HG03108 (cell line): ENCODE measurements at regions not wholly inside any gene's neighbourhood (a gene's known extent, or its start where the extent isn't known, plus 50 kb on each side); places are given as distances from the start of the nearest gene placed in this dataset.
"Not testable (repeated sequence)": the region's sequence is repeated elsewhere in the genome, so short reads cannot be mapped to it uniquely, and the experiment has no call there.

ENCODE experiments used
- ATAC-seq: cut with Tn5 transposase; IDR thresholded peaks from one replicate; pipeline ENCODE4 v1.9.1; 2021; ENCODE audit warnings: moderate library complexity; ENCODE audit not compliant: unreplicated experiment

DNA sequence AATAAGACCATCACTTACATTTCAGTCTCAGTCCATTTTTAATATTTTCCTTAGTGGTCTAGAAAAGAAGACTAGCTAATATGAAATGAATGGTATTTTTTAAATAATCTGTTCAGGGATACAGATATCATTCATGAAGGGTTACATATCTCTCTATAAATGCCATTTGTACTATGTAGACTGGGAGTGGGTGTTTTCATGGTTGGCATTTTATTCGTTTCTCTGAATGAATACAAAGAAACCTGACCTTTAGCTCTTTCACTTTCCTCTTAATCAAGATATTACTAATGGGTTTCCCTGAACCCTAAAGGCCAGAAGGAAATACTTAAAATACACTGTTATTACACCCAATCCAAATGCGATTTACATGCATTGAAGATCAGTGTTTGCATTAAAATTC is 788.9 kb downstream of the TBC1D32 start:
- no peak for ATAC-seq

DNA sequence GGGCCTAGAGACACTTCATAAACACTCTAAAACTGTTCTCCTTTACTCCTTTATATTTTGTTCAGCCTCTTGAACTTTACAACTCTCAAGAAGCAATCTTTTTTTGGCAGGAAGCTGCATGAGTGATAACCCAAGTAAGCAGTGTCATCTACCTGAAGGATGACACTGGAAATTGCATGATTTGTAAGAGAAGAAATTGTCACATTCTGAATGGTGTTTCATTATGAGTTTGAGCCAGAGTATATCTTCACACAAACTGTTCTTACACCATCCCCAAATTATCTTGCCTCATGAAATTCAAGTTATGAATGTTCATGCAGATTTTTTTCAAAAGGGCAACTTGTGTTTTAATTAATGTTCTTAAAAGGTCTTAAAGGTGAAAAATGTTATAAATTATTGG is 799.3 kb downstream of the TBC1D32 start:
- ATAC-seq: no peak

DNA sequence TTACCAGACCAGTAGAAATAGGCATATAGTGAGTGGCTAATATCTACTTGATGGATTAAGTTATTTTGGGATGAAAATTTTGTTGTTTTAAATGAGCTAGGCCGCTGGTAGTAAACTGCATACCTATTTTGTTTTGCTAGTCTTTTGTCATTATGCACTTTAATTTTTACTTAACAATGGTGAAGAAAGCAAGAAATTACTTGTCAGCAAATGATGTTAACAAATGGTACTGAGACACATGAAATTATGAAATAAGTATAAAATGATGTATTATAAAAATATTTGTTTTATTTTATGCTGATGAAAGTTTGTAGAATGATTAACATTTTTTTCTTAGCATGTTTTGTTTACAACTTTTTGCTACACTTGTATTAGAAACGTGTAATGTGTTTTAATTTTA is 807.7 kb downstream of the TBC1D32 start:
- ATAC-seq: no peak

DNA sequence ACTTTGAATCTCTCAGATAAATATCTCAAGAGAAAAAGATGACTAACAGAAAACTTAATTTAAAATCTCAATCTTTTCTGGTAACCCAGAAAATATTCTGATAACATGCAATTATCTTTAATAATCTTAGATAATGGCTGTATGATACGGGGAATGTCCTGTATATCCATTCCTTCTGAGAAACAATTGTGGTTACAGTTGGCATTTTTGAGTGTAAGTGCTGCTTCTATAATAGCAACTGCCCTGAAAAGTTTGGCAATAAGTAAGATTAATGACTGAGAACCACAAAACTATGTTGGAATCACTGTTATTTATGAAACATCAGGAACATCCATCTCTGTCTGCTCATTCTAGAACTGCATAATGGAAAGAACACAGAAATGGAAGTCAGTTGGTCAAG is 819.7 kb downstream of the TBC1D32 start:
- no peak for ATAC-seq

DNA sequence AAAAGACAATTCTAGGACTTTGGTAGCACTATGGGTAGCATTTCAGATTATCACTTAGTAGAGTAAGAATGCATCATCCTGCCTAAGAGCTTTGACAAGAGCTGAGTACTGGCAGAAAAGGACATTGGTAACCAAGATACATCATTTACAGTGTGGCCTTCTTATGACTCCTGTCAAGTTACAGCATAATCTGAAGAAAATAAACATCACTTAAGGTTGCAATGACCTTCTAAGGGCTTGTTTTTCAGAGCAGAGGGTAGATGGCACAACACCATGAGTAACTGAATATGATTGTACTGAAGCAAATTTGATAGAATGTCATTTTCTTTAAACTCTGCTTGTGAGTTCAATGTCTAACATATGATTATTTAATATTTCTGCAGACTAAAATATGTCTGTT is 822.6 kb downstream of the TBC1D32 start:
- no peak for ATAC-seq

DNA sequence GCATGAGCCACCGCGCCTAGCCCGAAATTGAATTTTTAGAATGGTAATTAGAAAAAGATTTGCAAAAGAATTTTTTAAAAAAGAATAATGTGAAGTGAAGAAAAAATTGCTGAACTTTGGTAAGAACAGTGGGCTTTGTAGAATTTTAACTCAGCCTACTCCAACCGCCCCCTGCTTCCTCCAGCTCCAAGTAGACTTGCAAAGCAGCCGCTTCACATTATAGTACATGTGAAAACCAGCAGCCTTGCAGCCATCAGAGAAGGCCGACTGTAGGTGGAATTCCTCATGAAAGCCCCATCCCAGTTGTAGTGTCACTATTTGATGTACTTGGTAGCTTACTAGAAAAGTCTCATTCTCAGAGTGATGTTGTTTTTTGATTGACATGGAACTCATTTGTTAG is 835.6 kb downstream of the TBC1D32 start:
- ATAC-seq: no peak

DNA sequence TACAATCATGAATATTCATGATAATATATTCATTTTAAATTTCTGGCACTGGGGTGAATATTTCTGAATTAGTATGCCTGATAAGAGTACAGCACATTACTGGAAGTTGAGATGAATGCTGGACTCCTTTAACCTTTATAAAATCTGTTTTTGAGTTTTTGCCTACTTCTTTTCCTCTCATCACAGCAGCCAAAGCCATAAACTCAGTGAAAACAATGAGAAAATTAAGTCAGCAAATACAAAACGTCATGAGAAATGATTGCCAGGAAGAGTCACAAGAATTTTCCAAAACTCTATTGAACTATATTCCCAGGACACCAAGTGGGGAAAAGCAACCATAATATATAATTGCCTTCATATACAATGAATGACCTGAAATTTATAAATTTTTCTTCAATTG is 837.6 kb downstream of the TBC1D32 start:
- no peak for ATAC-seq

DNA sequence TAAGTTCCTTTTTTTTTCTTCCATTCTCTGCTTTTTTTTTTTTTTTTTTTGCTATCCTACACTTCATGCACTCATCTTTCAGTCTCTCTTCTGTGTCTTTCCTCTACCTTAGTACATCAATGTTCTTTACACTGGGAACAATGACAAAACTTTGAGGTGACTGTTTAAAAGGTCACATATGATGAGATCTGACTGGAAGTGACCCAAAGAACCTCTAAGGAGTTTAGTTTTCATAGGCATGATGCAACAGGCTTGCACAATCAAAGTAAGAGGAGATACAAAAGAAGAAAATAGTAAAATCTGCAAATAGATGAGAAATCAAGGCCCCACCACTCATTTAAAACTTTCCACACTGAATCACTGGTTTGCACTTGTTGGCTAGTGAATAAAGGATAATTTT is 840.8 kb downstream of the TBC1D32 start:
- no peak for ATAC-seq

DNA sequence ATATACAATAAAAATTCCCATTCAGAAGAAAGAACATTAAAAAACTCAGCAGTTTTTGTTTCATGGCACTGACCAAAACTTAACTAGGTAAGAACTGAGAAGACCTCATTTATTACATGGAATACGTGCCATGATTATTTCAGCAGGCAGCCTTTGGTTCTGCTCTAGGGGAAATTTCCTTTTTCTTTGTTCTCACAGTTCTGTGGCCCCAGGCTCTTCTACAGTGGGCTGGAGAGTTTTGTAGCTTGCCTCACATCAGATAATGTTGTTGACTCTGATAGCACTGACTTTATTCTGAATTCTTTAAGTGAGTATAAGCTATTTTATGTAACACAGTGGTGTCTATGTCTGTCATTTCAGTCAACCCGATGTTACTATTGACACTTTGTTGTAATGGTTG is 844.3 kb downstream of the TBC1D32 start:
- ATAC-seq: no peak

DNA sequence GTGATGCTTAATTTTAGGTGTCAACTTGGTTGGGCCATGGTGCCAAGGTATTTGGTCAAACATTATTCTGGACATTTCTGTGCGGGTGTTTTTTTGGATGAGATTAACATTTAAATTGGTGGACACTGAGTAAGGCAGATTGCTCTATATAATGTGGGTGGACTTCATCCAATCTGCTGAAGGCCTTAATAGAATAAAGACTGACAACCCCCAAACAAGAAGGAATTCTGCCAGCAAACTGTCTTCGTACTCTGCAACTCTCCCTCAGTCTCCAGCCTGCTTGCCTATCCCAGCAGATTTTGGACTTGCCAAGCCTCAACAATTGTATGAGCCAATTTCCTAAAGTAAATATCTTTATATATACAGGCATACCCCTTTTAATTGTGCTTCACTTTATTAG is 850.1 kb downstream of the TBC1D32 start:
- no peak for ATAC-seq

DNA sequence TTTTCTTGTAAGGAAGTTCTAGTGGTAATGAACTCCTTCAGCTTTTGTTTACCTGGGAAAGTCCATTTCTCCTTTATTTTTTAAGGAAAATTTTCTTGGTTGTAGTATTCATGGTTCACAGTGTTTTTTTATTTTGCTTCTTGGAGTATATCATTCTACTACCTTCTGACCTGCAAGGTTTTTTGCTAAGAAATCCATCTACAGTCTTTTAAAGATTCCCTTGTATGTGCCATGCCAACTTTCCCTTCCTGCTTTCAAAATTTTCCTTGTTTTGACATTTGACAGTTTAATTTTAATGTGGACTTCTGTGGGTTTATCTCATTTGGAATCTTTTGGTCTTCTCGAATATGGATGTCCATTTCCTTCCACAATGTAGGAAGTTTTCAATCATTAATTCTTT is 855.6 kb downstream of the TBC1D32 start:
- no peak for ATAC-seq

DNA sequence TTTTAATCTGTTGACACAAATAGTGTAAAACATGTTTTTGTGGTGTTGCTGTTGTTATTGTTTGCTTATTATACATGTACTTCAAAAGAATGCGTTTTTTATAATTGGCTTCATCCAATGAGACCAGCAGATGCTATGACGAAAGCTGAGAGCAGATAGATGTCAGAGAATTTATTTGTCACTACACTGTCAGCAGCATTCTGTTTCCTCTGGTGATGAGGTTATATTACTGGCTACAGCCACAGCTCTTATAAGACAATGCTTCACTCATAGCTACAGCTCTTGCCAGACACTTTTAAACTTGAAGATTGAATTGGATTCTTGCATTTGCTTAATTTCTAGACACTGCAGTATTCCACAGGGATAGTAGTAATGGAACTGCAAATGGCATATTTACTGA is 860.5 kb downstream of the TBC1D32 start:
- ATAC-seq: no peak

DNA sequence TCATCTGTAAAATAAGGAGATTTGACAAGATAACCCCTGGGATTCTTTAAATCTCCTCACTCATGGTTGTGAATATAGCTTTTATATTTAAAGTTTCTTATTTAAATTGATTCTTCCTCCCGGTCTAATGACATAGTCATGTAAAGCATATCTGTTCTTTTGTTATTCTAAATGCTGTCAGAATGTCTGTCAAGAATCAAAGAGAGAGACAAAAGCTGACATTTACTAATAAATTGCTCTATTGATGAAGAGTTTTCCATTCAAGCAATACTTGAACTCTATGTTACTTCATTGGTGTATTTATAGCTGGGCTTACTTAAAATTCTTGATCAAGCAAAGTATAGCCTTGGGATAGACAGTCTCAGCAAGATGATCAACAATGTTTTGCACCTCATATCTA is 865.8 kb downstream of the TBC1D32 start:
- ATAC-seq: no peak

DNA sequence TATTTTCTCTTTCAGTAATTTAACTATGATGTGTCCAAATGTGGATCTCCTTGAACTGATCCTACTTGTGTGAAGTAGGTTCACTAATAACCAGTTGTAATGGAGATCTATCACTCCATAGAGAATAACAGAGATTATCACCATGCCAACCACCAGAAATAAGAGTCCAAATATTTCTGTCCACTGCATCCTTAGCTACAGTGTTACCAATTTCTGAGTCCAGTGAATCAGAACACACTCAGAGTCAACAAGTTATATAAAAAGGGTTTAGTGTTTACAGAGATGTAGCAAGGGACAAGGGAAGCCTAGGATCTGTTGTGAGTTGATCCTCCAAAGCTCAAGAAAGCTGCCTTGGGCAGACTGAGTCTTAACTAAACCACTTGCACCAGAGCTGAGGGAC is 882.8 kb downstream of the TBC1D32 start:
- no peak for ATAC-seq

DNA sequence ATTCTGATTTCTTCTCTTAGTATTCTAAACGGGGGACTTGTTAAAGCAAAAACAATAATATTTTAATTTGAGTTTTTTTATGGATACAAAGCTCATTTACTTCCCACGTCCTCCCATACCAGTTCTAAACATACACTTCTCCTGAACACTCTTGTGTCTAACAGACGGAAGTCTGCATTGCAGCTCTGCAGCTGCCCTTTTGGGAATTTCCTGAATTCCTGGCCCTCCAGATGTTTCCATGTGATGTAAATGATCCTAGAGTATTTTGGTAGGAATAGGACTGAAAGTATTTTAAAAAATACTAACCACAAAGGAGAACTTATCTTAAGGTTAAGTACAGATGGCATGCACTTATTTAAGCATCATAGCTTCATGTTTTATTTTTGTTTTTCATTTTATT is 886.7 kb downstream of the TBC1D32 start:
- no peak for ATAC-seq

DNA sequence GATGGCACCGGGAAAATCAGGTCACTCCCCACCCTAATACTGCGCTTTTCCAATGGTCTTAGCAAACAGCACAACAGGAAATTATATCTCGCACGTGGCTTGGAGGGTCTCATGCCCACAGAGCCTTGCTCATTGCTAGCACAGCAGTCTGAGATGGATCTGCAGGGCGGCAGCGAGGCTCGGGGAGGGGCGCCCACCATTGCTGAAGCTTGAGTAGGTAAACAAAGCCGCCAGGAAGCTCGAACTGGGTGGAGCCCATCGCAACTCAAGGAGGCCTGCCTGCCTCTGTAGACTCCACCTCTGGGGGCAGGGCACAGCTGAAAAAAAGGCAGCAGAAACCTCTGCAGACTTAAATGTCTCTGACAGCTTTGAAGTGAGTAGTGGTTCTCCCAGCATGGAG is 901.4 kb downstream of the TBC1D32 start:
- ATAC-seq: not testable (repeated sequence)

DNA sequence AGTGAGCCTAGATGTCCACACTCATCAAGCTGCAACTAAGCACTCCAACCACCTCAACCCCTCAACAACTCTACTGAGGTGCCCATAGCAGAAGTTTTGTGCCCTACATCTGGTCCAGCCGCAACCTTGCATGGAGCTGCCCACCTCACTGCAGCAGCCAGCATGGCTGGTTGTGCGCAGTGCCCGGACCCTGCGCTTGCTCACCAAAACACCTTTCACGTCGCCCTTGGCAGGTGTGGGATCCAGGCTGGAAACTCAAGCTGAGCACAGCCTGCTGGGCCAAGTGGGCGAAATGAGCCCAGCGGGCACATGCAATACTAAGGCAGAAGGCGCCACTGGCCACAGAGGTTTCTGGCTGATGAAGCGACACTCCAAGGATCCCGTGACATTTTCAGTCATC is 902.4 kb downstream of the TBC1D32 start:
- ATAC-seq: no peak

DNA sequence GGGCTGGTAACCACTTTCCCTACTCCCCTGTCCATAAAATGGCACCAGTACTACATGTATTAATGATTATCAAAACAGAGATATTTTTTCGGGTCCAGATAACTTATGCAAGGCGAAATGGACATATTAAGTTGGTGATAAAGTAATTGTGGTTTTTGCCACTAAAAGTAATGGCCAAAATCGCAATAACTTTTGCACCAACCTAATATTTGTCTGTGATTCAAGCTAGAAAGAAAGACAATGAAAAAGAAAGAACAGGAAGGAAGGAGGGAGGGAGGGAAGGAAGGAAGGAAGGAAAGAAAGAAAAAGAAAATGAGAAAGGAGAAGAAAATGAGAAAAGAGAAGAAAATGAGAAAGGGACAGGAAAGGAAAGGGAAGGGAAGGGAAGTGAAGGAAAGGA is 922.9 kb downstream of the TBC1D32 start:
- ATAC-seq: no peak

DNA sequence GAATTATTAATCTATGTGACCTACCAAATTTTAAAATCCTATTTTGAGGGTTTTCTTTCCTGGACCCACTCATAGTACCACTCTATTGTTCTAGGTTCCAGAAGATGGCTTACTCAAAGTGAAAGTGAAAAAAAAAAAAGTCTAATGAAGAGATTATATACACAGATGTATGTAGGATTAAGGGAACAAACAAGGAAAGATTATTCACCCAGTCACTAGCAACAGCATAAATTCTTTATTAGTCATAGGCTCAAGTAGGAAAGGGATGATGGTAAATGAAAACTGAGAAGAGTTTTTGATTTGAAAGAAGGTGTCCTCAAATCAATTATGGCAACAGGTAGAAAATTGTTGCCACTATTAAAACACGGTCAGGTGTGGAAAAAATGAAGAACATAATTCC is 923.7 kb downstream of the TBC1D32 start:
- no peak for ATAC-seq

DNA sequence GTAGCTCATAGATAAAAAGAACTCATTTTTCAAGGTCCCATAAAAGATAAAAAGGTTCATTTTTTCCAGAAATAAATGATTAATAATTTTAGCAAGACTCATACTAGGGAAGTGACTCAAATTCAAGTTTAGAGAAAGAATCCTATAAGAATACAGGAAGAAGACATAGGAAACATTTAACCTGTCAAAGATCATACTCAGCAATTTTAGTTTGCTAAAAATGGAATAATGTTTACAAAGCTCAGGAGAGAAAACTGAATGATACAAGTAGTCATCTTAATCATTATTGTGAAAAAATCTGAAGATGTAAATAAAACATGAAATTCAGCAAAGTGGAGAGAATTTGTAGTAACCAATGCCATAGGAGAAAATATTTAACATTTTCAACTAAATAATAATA is 926.6 kb downstream of the TBC1D32 start:
- ATAC-seq: no peak

DNA sequence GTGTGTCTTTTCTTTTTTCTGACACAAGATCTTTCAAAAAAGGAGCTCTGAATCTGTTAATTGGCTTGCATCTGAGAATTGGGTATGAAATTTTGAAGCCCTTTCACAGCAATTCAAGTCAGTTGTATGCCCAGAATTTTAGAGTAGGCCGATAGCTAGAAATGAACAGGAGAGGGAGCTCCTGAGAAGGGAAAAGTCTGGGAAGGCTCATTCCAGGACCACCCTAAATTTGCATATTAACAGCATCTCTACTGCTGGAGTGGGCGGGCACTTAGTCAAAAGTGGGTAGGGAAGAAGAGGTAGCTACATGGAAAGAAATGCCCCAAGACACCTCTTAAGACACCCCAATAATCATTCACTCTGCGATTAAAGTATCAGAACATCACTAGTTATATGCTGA is 928.3 kb downstream of the TBC1D32 start:
- ATAC-seq: no peak

DNA sequence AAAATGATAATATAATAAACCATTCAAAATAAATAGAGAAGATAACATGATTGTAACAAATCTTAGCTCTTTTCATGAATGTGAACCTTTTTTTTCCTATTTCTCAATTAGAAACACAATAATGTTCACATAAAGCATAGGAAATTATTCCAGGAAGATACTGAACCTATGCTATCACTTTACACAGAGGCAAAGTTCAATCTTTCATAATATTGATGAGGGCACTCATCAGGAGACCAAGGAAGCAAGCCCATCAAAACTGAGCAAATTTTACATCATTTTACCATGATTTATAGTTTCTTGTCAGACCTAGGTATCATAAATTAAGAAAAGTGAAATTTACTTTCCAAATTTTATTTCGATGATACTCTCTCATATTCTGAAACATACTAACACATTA is 938.5 kb downstream of the TBC1D32 start:
- no peak for ATAC-seq

DNA sequence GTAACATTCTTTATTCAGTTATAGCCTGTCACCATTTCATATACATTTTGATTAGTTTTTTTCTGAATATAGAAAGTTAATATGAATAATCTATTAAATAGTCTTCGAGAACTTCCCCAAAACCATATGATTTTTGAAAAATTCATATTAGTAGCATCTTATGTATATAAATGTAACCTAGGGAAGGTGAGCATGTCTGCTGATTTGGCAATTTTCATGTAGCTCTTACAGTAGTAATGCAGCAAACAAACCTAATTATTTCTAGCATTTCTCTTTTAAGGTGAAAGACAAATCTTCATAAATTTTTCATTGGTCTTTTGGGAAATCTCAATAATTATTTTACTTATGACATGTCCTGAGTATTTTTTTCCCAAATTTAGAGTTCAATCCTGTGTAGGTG is 939.0 kb downstream of the TBC1D32 start:
- no peak for ATAC-seq

DNA sequence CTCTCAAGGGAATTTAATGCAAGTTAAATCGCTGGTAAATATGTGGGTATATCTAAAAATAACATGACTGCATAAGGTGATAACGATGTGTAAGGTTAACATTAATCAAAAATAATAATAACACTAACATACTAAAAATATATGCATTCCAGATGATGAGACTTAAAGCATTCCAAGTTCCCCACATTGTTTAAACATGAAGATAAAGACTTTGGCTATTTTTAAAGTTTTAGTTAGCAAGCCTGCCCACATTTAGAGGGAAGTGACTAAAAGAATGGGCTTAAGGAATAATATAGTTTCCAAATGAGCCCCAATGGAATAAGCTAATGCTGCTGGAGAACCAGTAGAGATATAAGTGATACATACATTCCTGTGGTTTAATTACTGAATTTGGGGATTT is 941.3 kb downstream of the TBC1D32 start:
- no peak for ATAC-seq
